ENCODE measurements at regions not wholly inside any gene's neighbourhood (a gene's known extent, or its start where the extent isn't known, plus 50 kb on each side); places are given as distances from the start of the nearest gene placed in this dataset.
A peak's percentile ranks its signal among the peaks of the same experiment; 100 is the strongest.

GRCh38 chr6:54633601-54634000 lies 213.0 kb upstream of the FAM83B start:
- Histone ChIP-seq H3K27ac (no peak overlapping the region), H3K36me3 (no peaks in the 10 kb centered on the region), H3K9me3 (no peaks in the 10 kb centered on the region), H3K4me1 (no peaks in the 10 kb centered on the region), H3K27me3 (no peaks in the 10 kb centered on the region), H3K4me3 (no peak overlapping the region)
- DNase-seq (ENCODE audit: low spot score in 2 of 2): no peak
- intact Hi-C loops (cut with DNase I): no loop called here
- no peak for TF ChIP-seq CTCF (IDR thresholded peaks at IDR 0.05)

GRCh38 chr6:54640911-54641310 lies 205.7 kb upstream of the FAM83B start:
- intact Hi-C loops (cut with DNase I): no loop called here
- H3K27ac ChIP-seq: no peak overlapping the region
- no peaks in the 10 kb centered on the region for H3K9me3 ChIP-seq
- H3K36me3 ChIP-seq: no peaks in the 10 kb centered on the region
- no peak for TF ChIP-seq CTCF (IDR thresholded peaks at IDR 0.05)
- H3K4me3 ChIP-seq: no peak overlapping the region
- H3K27me3 ChIP-seq: no peaks in the 10 kb centered on the region
- H3K4me1 ChIP-seq: peaks cover 0 to 7% of the 10 kb centered on the region in 2 donors
- no peak for DNase-seq (ENCODE audit: low spot score in 2 of 2)

GRCh38 chr6:54646069-54646950 lies 200.3 kb upstream of the FAM83B start:
- TF ChIP-seq CTCF (IDR thresholded peaks at IDR 0.05): no peak
- no peak for DNase-seq (ENCODE audit: low spot score in 2 of 2)

GRCh38 chr6:54646951-54647664 lies 199.5 kb upstream of the FAM83B start:
- intact Hi-C loops (cut with DNase I): no loop called here
- peak overlapping the region; percentile 78 to 79 for H3K27ac ChIP-seq
- peaks cover 5 to 7% of the 10 kb centered on the region in 2 donors for H3K4me1 ChIP-seq
- peaks cover 0 to 7% of the 10 kb centered on the region in 2 donors for H3K9me3 ChIP-seq
- no peak for TF ChIP-seq CTCF (IDR thresholded peaks at IDR 0.05)
- no peak for DNase-seq (ENCODE audit: low spot score in 2 of 2)
- H3K36me3 ChIP-seq: no peaks in the 10 kb centered on the region
- no peak overlapping the region for H3K4me3 ChIP-seq
- no peaks in the 10 kb centered on the region for H3K27me3 ChIP-seq

More at GRCh38 chr6:54646069-54646950, 200.3 kb upstream of the FAM83B start:
- Histone ChIP-seq H3K9me3 (peaks cover 0 to 5% of the 10 kb centered on the region in 2 donors), H3K27me3 (no peaks in the 10 kb centered on the region), H3K4me1 (peaks cover 5 to 7% of the 10 kb centered on the region in 2 donors), H3K36me3 (no peaks in the 10 kb centered on the region), H3K27ac (peak overlapping the region; percentile 78 to 79), H3K4me3 (no peak overlapping the region)
- intact Hi-C loops (cut with DNase I): no loop called here

GRCh38 chr6:54654381-54654780 lies 192.2 kb upstream of the FAM83B start:
- Histone ChIP-seq H3K27me3 (no peaks in the 10 kb centered on the region), H3K4me1 (no peaks in the 10 kb centered on the region), H3K36me3 (no peaks in the 10 kb centered on the region), H3K4me3 (no peak overlapping the region), H3K27ac (no peak overlapping the region), H3K9me3 (peaks cover 0 to 7% of the 10 kb centered on the region in 2 donors)
- TF ChIP-seq CTCF (IDR thresholded peaks at IDR 0.05): no peak
- no peak for DNase-seq (ENCODE audit: low spot score in 2 of 2)
- intact Hi-C loops (cut with DNase I): no loop called here

Data from ascending aorta (tissue), 2 donors.